ENCODE measurements at regions not wholly inside any gene's neighbourhood (a gene's known extent, or its start where the extent isn't known, plus 50 kb on each side); places are given as distances from the start of the nearest gene placed in this dataset.

DNA sequence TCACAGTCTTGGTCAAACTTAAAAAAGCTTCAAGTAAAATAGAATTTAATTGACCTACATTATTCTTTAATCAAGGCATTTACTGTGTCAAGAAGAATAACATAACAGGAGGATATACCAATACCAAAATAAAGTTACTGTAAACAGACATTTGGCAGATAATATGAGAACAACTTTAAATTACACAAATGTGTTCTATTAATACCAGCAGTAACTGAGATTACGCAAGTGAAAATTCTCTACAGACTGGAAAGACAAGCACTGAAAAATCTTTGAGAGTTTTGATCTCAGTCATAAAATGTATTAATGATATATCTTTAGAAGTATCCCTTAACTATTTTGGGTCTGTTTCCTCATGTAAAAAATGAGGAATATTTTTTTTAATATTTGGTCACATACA lies 169.2 kb upstream of the SOX5 start:
- DNase-seq: no peak

DNA sequence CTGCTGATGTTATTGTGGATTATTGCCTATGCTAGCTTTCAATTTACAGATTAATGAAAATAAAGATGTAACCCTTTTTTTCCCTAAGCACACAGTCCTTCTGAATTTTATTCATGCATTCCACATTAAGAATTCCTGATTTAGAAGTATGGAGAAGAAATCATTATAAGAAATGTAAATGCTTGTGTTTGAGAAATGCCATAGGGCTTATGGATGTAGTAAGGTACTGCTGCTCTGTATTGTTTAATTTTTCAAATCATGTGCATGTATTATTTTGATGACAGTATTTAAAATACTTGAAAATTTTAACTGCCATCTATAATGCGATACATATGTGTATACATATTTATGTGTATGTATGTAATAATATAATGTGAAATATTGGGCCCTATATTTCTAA lies 167.1 kb upstream of the SOX5 start:
- DNase-seq: no peak

DNA sequence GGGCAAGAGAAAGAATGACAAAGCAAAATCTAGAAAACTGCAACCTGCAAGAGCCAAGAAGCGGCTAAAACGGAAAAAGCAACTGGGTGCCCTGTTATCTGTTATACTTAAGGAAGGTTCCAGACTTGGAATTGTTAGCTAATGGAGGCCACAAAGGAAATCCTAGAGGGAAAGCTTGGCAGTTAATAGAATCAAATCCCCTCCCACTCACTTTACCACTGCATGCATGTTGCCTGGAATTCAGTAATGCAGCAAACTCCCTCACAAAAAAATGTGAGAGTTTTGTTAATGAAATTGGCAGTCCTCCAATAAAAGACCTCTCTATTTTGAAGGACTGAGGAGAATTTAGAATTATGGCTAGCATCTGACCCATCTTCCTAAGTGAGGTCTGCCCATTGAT lies 164.2 kb upstream of the SOX5 start:
- no peak for DNase-seq

DNA sequence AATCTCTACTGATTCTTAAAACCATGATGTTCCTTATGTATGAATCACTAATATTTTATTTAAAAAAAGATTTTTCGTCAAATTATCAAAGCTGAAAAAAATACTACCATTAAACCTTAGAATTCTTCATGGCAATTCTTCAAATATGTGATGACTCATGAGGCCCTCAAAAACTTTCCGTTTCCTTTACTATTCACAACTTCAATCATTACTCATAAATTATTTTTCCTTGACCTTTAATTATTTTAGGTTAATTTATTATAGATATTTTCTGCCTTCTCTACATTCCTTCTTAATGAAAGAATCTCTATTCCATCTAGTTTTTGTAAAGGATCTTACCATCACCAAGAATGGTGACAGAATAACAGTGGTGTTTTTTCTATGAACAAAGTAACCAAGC lies 162.1 kb upstream of the SOX5 start:
- no peak for DNase-seq

DNA sequence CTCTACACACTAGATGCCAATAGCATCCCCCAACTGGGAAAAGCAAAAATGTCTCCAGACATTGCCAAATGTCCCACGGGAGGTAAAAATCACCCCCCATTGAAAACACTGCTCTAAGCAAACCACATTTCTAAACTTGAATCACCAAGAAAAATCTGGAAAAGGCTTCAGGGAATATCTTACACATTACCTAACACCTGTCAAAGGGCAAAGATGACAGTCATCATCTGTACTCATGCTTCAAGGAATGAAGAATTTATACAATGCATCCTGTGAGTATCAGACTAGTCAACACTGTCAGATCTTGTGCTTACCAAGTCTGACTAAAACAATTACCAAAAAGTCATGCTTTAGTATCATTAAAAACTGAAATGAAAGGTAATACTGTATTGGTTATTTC lies 161.6 kb upstream of the SOX5 start:
- no peak for DNase-seq

DNA sequence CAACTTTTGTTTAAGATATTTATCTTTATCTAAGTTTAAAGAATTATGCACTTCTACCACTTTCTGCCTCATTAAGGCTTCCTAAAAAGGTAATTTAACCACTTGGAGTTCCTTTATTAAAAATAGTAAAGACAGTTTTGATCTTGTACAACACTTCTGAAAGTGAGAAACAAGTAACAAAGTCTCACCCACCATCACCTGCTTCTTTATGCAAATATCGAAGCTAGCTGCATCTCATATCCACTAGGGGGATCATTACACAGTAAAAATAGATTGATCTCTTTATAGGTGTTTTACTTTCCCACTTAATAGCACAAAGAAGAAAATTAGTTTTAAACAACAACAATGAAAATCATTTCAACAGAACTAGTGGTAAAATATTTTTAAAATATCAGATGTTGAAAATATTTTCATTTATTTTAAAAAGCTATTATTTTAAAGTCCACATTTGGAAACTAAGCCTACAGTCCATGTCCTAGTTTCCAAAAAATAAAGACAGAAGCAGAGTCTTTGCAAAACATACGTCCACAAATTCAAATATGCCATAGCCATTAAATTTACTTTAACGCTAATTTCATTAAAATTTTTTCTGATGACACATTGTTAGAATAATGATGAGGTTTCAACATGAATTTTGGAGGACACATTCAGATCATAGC lies 160.0 kb upstream of the SOX5 start:
- DNase-seq: no peak

DNA sequence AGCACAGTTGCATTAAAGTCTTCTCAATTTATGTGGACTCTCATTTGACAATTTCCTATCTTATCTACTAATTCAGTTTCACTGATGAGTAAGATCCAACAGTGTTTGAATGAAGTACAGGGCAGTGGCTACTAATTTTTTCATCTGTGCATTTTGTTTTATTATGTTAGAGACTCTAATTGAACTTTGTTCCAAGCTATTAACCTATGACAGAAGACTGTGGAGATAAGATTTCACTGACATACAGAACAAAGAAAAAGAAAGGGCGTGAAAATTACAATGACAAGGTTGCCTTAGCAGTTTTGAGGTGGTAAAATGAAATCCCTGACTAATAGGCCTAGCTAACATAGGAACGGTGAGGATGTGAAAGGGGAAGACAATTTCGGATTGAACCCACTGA lies 153.2 kb upstream of the SOX5 start:
- no peak for DNase-seq

DNA sequence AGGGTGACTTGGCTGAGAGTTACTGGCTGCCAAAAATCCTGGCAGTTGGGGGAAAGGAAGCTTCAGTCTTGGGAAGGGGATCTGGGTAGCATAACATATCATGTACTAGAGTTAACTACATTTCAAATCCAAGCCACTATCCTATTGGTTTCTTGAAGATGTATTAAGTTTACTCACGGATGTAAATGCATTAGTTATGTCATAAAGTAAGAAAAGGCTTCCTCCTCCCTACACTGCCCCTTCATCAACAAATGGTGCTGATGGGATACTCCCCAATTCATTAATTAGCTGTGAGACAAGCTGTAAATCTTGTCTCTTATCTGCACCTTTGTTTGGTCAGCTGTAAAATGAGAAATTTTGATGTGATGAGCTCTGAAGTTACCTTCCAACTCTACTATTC lies 150.1 kb upstream of the SOX5 start:
- no peak for DNase-seq

DNA sequence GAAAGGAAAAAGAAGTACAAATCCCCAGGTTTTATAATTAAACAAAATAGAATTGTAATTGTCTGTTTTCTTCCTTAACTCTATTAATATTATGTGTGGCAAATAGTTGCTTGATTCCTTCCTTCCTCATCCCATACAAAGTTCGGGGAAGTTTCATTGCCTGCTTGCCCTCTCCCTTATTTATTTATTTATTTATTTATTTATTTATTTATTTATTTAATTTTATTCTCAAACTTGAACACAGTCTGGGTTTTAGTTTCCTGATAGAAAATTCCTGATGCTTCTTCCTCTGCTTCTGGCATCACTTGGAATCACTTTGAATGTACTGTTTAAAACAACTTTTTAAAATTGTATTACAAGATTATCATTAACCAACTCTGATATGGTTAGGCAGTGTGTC lies 145.8 kb upstream of the SOX5 start:
- DNase-seq: no peak

DNA sequence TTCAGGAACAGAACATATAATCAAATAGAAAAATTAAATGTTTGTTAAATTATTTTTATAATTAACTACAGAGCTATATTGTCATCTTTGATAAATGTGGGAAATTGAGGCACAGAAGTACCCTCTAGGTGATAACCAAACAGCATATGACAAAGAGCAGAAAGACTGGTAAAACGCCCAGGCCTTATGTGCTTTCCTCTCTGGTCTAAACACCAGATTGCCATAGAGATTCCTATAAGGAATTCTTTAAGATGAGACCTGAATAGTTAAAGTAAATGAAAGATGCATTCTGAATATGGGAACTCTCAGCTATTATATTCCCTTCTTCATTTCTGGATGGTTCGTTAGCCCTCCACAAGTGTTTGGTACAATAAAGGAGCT lies 140.0 kb upstream of the SOX5 start:
- no peak for DNase-seq

DNA sequence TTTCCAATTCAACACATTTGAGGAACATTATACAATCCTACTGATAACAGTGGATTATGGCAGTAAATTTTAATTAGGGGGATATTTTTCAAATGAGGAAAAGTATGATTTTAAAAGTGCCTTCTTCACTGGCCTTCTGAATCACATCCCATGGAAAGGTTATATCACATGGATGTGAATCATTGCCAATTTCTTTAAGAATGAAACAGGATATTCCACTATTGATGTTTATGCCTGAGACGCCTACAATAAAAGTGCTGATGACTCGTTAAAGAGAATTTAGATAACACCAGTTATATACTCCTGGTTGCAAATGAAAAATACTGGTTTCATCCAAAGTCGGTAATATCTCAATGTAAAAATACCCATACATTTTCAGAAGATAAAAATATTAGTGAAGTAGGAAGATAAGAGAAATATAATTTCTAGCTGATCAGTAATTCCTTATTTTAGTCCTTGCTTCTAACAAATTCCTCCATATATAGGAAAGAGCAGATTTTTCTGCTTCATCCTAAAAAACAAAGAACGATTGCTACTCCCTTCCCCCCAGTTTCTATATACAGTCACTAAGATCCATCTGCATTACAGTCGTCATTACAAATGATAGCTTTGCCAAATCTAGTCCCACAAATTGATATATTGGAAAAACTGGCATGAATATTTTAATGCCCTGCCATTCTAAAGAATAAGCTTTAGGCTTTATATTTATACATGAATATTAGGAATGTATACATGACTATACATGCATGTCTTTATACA lies 139.5 kb upstream of the SOX5 start:
- DNase-seq: no peak

DNA sequence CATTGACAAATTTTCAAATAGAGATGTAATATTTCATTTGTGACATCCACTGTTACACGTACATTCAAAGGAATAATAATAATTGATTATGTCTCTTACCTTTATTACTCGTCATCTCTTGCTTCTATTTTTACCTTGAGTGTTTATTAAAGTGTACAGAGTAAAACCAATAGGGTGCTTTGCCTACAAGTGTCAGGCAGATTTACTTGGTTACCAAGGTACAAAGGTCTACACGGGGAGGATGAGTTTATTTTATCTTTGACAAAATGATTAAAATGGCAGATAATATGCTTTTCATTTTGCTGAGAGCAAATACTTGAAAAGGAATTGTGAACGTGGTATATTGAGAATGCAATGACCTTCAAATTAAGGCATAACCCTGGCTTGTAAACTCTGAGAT lies 137.8 kb upstream of the SOX5 start:
- DNase-seq: no peak

DNA sequence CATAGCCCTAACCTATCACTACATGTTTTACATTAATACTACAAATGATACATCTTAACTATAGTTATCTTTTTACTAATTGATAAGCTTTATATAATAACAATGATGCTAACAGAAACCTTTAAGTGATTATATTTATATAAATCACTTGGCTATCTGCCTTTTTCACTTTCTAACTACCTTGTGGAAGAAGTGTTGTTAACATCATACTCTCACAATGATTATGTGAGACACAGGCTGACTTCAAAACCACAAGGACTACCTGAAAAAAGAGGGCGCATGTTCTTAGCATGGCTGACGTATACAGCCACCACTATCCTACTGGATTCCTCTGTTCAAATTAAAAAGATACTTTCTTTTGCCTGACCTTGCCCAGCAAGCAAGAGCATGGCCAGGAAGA lies 135.3 kb upstream of the SOX5 start:
- DNase-seq: no peak

DNA sequence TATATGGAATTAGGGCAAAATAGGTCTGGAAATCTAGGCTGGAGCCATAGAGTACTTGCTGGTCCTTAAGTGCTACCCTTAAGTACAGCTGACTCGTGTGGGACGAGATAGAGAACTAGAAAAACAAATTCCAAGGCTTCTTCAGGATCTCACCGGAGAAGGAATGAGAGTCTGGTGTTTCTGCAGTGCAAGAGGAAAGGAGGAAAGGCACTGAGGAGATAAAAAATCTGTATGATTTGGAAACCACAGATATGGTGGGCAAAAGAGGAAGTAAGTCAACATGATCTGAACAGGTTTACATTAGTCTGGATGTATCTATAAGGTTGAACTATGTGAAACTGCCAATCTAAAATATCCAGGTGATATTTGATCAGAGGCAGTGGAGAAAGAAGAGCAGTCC lies 134.4 kb upstream of the SOX5 start:
- DNase-seq: no peak

DNA sequence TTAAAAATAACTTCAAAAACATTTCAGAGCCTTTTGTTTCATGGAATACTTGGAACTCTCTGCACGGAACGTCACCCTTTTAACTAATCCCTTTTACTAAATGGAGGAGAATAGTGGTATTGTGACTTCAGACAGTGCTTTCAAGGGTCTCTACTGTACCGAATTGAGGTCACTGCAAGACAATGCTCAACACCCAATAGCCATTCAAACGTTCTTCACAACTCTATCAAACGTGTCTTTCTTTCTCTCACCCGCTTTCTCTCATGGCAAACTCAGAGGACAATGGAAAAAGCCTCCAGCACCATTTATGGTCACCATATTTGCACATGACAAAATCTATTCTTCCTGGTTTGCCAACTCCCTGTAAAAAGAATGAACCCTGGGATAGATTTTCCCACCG lies 132.1 kb upstream of the SOX5 start:
- no peak for DNase-seq

DNA sequence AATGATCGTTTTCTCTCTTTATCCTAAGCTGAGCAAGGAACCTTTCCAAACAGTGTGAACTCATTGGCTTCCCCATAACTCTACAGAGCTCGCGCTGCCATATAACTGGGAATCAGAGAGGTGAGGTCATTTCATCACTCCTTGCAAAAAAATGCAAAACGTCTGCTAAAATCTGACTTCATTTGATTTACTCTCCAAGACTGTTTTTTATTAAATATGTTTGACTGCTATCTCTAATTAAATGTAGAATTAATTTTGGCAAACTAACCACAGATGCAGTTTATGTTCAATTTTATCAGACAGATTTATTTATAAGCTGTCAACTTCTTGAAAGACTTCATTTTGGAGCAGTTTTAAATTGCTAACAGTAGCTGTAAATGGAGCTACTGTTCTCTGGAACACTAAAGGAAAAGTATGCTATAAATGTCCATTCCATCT lies 131.6 kb upstream of the SOX5 start:
- no peak for DNase-seq

DNA sequence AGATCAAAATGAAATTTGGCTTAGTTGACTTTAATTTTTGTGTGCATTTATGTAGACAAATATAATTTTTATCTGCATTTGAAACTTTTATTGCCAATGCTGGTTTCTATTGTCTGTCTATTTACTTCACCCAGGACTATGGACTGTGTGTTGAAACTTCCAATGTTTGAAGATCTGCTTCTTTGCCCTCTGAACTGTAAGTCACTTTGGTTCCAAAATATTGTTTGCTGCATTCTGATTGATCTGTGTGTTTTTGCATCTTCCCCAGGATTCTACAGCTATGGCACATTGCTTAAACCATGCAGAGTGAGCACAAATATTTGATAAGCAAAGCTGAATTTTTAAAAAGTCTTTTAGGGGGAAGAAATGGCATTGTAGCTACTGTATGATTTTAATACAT lies 131.0 kb upstream of the SOX5 start:
- no peak for DNase-seq

DNA sequence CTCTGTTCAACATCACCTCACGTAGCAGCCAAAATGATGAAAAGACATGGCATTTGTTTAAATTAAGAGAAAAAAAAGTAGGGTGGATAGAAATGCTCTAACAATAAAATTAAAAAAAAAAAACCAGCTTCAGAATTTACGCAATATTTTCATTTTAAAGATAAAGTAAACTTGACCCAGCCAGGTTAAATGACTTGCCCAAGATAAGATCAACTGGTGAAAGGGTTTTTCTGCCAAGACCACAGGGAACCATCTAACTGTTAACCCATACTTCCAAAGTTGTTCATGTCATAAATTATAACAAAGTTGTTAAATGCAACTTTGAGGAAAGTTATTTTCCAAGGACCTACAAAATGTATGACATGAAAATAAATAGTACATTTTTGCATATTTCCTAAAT lies 129.6 kb upstream of the SOX5 start:
- no peak for DNase-seq

DNA sequence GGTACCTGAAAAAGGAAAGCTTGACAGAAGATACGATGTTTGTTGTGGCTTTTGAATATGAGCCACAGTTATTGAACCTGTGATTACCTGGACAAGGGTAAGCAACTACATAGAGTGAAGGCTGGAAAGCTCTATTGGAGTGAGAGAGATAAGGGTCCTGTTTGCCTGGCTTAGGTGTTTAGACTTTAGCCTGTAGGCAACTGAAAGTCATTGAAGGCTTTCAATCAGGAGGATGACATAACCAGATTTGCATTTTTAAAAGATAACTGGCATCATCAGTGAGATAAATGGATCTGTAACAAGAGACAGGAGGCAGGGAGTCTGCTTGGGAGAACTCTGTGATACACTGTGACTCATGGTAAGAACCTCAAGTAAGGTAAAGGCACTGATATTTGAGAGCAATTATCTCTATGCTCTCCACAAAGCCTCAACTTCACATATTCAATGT lies 128.9 kb upstream of the SOX5 start:
- DNase-seq: no peak

DNA sequence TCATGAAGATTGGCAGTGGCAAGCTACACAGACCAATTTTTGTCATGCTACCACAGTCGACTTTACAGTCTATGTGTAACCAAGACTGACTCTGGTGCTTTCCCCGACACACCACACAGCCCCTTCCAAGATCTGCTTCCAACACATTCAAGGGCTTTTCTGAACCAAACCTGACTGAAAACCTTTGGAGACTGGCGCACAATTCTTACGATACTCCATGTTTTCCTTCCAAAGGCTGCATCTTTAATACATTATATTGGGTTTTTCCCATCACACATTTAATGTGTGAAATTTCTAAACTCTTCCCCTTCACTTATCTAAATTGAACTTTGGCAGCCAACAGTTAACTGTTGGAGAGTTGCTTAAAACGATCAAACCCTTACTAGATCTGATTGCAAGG lies 127.7 kb upstream of the SOX5 start:
- no peak for DNase-seq

DNA sequence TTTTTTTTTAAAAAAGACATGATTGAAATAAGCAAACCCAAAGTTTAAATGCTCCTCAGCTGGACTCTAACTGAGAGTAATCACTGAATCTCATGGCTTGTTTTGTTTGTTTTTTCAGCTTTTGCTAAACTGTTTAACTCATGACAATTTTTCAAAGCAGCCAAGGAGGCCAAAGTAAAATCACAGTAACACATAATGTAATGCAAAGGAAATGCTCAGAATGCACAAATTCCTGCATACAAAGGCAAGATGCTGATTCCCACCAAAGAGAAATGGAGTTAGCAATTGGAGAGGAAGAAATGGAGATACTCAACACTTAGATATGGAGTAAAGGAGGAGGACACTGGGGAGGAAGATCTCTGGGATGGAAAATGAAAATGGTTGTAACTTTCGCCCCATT lies 126.2 kb upstream of the SOX5 start:
- DNase-seq: no peak

DNA sequence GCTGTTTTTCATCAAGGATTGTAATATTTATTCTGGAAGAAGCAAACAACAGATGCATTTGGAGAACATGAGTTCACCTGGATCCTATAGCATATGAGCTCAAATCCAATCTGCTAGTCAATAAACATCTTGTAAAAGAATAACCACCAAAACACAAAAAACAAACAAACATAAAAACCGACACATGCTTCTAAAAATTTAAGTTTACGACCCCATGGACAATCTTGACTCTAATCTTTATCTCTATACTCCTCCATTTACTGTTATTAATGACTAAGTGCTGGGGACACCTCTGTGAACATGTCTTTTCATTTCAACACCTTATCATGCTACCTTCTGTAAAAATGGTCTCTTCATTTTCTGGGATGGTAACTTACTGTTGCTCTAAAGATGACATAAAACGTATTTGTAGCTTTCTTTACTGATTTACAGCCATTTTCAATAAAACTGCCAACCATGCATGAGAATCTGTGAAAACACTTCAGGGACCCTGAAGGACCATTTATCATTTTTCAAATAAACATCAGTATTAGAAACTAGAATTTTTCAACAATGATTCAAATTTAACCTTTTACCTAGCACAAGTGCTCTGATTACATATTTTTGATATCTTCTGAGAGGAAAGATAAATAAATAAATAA lies 123.8 kb upstream of the SOX5 start:
- DNase-seq: no peak

DNA sequence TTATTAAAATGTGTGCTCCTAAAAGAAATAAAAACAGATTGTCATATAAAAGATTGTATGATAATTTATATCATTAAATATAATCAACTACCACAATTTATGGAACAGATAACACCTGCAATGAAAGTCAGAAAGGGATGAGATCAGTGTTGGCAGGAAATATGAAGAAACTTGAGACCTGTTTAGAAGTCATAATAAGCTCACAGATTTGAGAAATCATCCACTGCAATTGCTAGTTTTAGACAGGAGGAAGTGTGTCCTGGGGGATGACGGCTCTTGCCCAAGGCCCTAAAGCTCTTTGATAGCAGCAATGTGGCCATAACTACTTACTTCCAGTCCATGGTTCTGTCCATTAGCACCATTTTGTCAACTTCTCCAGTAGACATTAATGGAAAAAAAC lies 122.8 kb upstream of the SOX5 start:
- no peak for DNase-seq

DNA sequence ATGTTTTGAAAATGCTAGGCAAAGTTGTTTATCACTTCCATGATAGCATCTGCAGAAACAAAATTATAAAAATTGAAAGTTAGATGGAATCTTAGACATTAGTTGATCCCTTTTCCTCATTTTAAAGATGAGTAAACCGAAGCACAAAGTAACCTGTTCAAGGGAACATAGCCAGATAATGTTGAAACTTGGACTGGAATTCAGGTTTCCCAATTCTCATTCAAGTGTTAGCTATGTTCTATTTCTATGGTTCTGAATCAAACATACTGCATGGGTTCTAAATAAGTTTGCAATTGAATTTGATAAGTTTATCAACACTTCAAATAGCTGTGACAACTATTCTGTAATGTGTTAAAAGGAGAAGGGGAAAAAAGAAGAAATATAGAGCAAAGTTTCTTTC lies 122.4 kb upstream of the SOX5 start:
- DNase-seq: no peak
